Spleen (tissue), 11 donors: ENCODE measurements at regions not wholly inside any gene's neighbourhood (a gene's known extent, or its start where the extent isn't known, plus 50 kb on each side); places are given as distances from the start of the nearest gene placed in this dataset.

Experiments used
- DNase-seq: peaks from one replicate; pipeline ENCODE4 v3.0.0-alpha.2; 2020
- H3K27ac ChIP-seq, 8 donors: fragments of 200-600 bp; sonication (generic) in 7 of 8; 1 replicate in 4 of 8; 2 replicates in 4 of 8; pipeline versions ENCODE4 v1.5.0 to v1.8.0; 2016 to 2021; ENCODE audit warnings: inconsistent platforms in 4 of 8, mild to moderate bottlenecking in 4 of 8, moderate library complexity in 1 of 8
- H3K27me3 ChIP-seq, 7 donors: fragments of 200-600 bp; sonication (generic) in 6 of 7; replicated peaks in 1 of 7; 1 replicate in 4 of 7; 2 replicates in 3 of 7; pipeline versions ENCODE4 v1.5.0 to v1.8.0; 2016 to 2021; ENCODE audit warnings: inconsistent platforms in 3 of 7, mild to moderate bottlenecking in 1 of 7
- H3K36me3 ChIP-seq, 6 donors: fragments of 200-600 bp; sonication (generic) in 5 of 6; 1 replicate in 4 of 6; 2 replicates in 2 of 6; pipeline versions ENCODE4 v1.5.0 to v1.8.0; 2016 to 2021; ENCODE audit warnings: inconsistent platforms in 2 of 6
- H3K4me1 ChIP-seq, 6 donors: fragments of 200-600 bp; sonication (generic) in 5 of 6; 1 replicate in 3 of 6; 2 replicates in 3 of 6; pipeline versions ENCODE4 v1.5.0 to v1.8.0; 2016 to 2021; ENCODE audit warnings: inconsistent platforms in 3 of 6
- H3K4me3 ChIP-seq, 8 donors: fragments of 200-600 bp; sonication (generic) in 7 of 8; 1 replicate in 4 of 8; 2 replicates in 4 of 8; pipeline versions ENCODE4 v1.5.0 to v1.8.0; 2016 to 2021; ENCODE audit warnings: inconsistent platforms in 4 of 8, mild to moderate bottlenecking in 4 of 8, moderate library complexity in 2 of 8
- H3K9me3 ChIP-seq, 8 donors: fragments of 200-600 bp; sonication (generic) in 7 of 8; 1 replicate in 4 of 8; 2 replicates in 4 of 8; pipeline versions ENCODE4 v1.5.0 to v1.8.0; 2016 to 2021; ENCODE audit warnings: inconsistent platforms in 4 of 8
- CTCF ChIP-seq, 11 experiments: fragments of 200-600 bp in 7 of 11; fragments of 450-650 bp in 4 of 11; sonication (generic) in 4 of 11; IDR thresholded peaks in 8 of 11; conservative IDR thresholded peaks in 3 of 11; 1 replicate in 7 of 11; 2 replicates in 4 of 11; pipeline versions ENCODE4 v1.4.0 to v1.8.0; 2016 to 2021; ENCODE audit warnings: antibody characterized with exemption in 11 of 11, inconsistent platforms in 4 of 11, mild to moderate bottlenecking in 1 of 11
- POLR2A ChIP-seq, 3 donors: fragments of 450-650 bp; IDR thresholded peaks; one replicate each; pipeline ENCODE4 v1.5.1; 2017; ENCODE audit warnings: antibody characterized with exemption in 3 of 3, mild to moderate bottlenecking in 1 of 3
- POLR2AphosphoS5 ChIP-seq, 3 donors: sonication (generic); formaldehyde crosslinking; IDR thresholded peaks; one replicate each; pipeline ENCODE4 v1.5.1; 2017; ENCODE audit warnings: antibody characterized with exemption in 3 of 3
- WGBS, 5 donors: extraction: QIAGEN DNeasy Blood & Tissue Kit in 3 of 5; methylation state at CpG; one replicate each; pipeline versions ENCODE4 v1.1.5 to v1.1.7; 2013 to 2018; 5-methylcytosine and 5-hydroxymethylcytosine counted together
- intact Hi-C: fragments of 100-400 bp; cut with DNase I; formaldehyde crosslinking; loops from one replicate; pipeline ENCODE4 v1.15.0; 2023; ENCODE audit warnings: low total_unique reads
- donor health status: healthy with polysubstance abuse.
- donor health status: DM: no; HTN: no; CAD: no; lungs with moderate emphysema.
- donor health status: DM: no; HTN: no; CAD: no.
- donor health status: Bipolar disorder and iron deficiency.
- donor health status: healthy.
- donor health status: DM: no; HTN: no; CAD: no.
- donor health status: DM: yes; HTN: yes; CAD: no.

- TF ChIP-seq POLR2A (IDR thresholded peaks at IDR 0.05) (no peak), POLR2AphosphoS5 (IDR thresholded peaks at IDR 0.05) (no peak), CTCF (IDR thresholded peaks at IDR 0.05 in 8 of 11, conservative IDR thresholded peaks at IDR 0.05 in 3 of 11) (no peak)
- 67 to 91% (median 85%) methylated on average over 2 of the region's 2 CpGs for WGBS, 5 donors
- intact Hi-C loops = no loop called here
These were observed 102.9 kb upstream of the PLET1 start for GRCh38 chr11:112363527-112363926.

GRCh38 chr11:112364962-112365481, 104.4 kb upstream of the PLET1 start:
- peaks cover 0 to 13% (median 0%) of the 10 kb centered on the region in 6 donors for H3K36me3 ChIP-seq
- H3K27me3 ChIP-seq = no peaks in the 10 kb centered on the region
- H3K4me1 ChIP-seq = no peaks in the 10 kb centered on the region
- WGBS, 5 donors = 72 to 89% (median 80%) methylated on average over 7 of the region's 7 CpGs
- H3K4me3 ChIP-seq = no peak overlapping the region
- TF ChIP-seq POLR2AphosphoS5 (IDR thresholded peaks at IDR 0.05) = no peak
- no peak for TF ChIP-seq CTCF (IDR thresholded peaks at IDR 0.05 in 8 of 11, conservative IDR thresholded peaks at IDR 0.05 in 3 of 11)
- no peak for TF ChIP-seq POLR2A (IDR thresholded peaks at IDR 0.05)
- DNase-seq = no peak
- H3K27ac ChIP-seq = peak overlapping the region in 1 of 8 donors; percentile 31
- no peaks in the 10 kb centered on the region for H3K9me3 ChIP-seq
- intact Hi-C loops = no loop called here

More at GRCh38 chr11:112363527-112363926, 102.9 kb upstream of the PLET1 start:
- no peak for DNase-seq
- H3K9me3 ChIP-seq = no peaks in the 10 kb centered on the region
- H3K4me1 ChIP-seq = no peaks in the 10 kb centered on the region
- no peak overlapping the region for H3K4me3 ChIP-seq
- H3K27me3 ChIP-seq = no peaks in the 10 kb centered on the region
- no peak overlapping the region for H3K27ac ChIP-seq
- H3K36me3 ChIP-seq = peaks cover 0 to 13% (median 0%) of the 10 kb centered on the region in 6 donors

DNA sequence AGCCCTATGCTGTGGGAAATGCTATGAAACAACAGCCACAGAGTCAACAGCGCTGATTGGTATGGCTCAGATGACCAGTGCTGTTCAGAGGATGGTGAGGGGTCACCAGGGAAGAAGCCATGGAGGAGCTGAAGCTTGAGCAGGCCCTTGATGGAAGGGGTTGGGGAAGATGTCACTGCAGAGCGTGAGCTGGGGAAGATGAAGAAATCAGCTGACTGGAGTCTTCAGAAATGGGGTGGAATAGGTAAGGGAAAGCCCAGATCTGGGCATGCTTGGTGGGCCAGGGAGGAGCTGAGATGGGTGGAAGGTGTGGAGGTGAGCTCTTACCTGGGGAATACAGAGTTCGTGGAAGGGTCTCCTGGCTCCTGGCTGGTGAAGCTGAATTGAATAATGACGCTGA, 105.4 kb upstream of the PLET1 start:
- Histone ChIP-seq H3K9me3 (no peaks in the 10 kb centered on the region), H3K27me3 (no peaks in the 10 kb centered on the region), H3K4me1 (no peaks in the 10 kb centered on the region), H3K27ac (no peak overlapping the region), H3K36me3 (peaks cover 0 to 9% (median 0%) of the 10 kb centered on the region in 6 donors), H3K4me3 (no peak overlapping the region)
- TF ChIP-seq CTCF (IDR thresholded peaks at IDR 0.05 in 8 of 11, conservative IDR thresholded peaks at IDR 0.05 in 3 of 11) (no peak), POLR2A (IDR thresholded peaks at IDR 0.05) (no peak), POLR2AphosphoS5 (IDR thresholded peaks at IDR 0.05) (no peak)
- DNase-seq = no peak
- intact Hi-C loops = no loop called here
- 89 to 97% (median 90%) methylated on average over 4 of the region's 4 CpGs for WGBS, 5 donors

DNA sequence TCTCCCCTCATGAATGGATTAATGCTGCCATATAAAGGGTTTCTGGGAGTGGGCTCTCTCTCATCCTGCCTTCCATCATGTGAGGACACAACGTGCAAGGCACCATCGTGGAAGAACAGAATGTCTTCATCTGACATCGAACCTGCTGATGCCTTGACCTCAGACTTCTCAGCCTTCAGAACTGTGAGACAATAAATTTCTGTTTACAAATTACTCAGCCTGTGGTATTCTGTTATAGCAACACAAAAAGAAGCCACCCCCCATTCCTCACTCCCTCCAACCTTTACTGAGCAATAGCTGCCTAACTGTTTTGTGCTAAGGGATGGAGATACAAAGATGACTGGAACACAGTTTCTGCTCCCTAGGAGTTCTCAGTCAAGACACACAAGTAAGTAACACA, 106.1 kb upstream of the PLET1 start:
- WGBS, 5 donors = 83 to 93% (median 91%) methylated on average over 3 of the region's 3 CpGs

More for the DNA sequence above, 106.1 kb upstream of the PLET1 start:
- intact Hi-C loops = no loop called here
- H3K4me1 ChIP-seq = no peaks in the 10 kb centered on the region
- H3K27ac ChIP-seq = no peak overlapping the region
- no peak for TF ChIP-seq CTCF (IDR thresholded peaks at IDR 0.05 in 8 of 11, conservative IDR thresholded peaks at IDR 0.05 in 3 of 11)
- no peak for TF ChIP-seq POLR2A (IDR thresholded peaks at IDR 0.05)
- TF ChIP-seq POLR2AphosphoS5 (IDR thresholded peaks at IDR 0.05) = no peak
- H3K27me3 ChIP-seq = no peaks in the 10 kb centered on the region
- no peaks in the 10 kb centered on the region for H3K9me3 ChIP-seq
- DNase-seq = no peak
- no peak overlapping the region for H3K4me3 ChIP-seq
- H3K36me3 ChIP-seq = peaks cover 0 to 8% (median 0%) of the 10 kb centered on the region in 6 donors
